22Rv1 (cell line): ENCODE measurements at regions not wholly inside any gene's neighbourhood (a gene's known extent, or its start where the extent isn't known, plus 50 kb on each side); places are given as distances from the start of the nearest gene placed in this dataset.

Source experiments
- H3K27ac ChIP-seq: fragments of 450-650 bp; 2 replicates; pipeline ENCODE4 v1.5.1; 2017
- ZFX ChIP-seq: fragments of 450-650 bp; IDR thresholded peaks from 2 replicates; pipeline ENCODE4 v1.6.1; 2017; ENCODE audit warnings: antibody characterized with exemption, borderline replicate concordance
- TF ChIP-seq, protein P1 (sequence below): fragments of 450-650 bp; IDR thresholded peaks from 2 replicates; pipeline ENCODE4 v1.5.1; 2017; ENCODE audit warnings: mild to moderate bottlenecking

DNA sequence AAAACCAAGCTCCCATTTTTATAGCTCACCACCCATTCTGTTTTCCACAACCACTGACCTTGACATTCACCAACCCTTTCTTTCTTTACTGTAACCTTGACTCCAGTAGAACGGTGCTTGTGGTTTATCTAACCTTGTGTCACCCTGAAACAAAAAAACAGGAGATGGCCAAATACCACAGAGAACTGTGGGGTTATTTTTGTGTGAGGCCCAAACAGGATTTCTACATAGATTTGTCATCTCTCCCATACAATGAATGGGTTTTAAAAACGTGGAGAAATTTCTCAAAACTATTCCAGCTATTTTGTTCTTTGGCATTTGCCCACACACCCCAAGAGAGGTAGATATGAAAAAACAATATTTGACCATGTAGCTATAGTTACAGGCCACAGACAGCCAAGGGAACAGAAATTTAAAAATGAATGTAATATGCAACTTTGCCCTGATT is 231.3 kb upstream of the TANK start:
- no peak overlapping the region for H3K27ac ChIP-seq
- TF ChIP-seq, protein P1, sequence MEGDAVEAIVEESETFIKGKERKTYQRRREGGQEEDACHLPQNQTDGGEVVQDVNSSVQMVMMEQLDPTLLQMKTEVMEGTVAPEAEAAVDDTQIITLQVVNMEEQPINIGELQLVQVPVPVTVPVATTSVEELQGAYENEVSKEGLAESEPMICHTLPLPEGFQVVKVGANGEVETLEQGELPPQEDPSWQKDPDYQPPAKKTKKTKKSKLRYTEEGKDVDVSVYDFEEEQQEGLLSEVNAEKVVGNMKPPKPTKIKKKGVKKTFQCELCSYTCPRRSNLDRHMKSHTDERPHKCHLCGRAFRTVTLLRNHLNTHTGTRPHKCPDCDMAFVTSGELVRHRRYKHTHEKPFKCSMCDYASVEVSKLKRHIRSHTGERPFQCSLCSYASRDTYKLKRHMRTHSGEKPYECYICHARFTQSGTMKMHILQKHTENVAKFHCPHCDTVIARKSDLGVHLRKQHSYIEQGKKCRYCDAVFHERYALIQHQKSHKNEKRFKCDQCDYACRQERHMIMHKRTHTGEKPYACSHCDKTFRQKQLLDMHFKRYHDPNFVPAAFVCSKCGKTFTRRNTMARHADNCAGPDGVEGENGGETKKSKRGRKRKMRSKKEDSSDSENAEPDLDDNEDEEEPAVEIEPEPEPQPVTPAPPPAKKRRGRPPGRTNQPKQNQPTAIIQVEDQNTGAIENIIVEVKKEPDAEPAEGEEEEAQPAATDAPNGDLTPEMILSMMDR, result no peak
- TF ChIP-seq ZFX, result no peak

DNA sequence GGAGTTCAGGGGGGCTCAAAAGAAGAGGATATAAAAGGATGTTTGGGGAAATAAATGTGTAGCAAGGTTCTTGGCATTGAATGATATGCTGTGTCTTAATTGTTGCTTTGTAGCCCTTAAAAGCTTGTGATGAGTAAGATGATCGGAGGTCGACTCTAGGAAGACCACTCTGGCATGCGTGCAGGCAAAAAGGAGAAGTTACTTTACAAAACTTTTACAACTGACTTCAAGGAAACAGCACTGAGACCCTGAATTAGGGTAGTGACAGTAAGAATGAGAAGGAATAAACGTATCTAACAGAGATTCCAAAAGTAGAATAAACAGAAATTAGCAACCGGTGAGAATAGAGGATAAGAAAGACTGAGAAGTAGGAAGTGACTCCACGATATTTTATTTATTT is 228.7 kb upstream of the TANK start:
- no peak overlapping the region for H3K27ac ChIP-seq
- TF ChIP-seq ZFX, result no peak
- TF ChIP-seq, protein P1, result no peak

DNA sequence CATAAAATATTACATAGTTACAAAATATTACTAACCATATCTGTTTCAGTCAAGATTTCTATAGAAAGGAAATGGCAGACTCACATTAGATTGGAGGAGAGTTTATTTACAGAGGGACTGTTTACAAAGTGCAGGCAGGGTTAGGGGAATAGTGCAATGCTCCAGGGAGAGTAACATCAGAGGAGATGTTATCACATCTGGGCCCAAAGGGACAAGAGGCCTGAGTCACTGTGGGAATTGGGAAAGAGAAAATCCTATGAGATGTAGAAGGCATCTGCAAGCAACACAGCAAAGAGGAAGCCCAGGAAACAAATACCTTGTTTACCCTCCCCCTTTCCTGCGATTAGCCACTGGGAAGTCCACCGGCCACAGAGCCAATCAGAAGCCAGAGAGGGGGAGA is 227.3 kb upstream of the TANK start:
- TF ChIP-seq ZFX, result no peak
- TF ChIP-seq, protein P1, result no peak
- no peak overlapping the region for H3K27ac ChIP-seq

DNA sequence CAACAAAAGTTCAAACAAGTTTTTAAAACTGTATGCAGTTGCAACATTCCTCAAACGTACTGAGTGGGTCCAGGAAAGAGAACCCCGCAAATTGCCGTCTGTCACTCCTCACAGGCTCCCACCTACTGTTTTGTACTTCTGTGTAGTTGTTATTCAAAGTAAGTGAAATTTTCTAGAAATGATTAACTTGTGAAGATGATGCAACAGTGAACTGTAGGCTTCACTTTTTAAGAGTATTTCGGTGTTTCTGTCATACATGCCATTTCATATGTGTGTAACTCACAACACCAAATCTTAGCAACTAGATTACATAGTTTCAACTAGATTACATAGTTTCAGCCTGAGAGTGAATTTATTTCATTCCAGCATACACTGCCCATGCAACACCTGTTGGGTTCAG is 226.0 kb upstream of the TANK start:
- TF ChIP-seq, protein P1, result no peak
- TF ChIP-seq ZFX, result no peak
- no peak overlapping the region for H3K27ac ChIP-seq

DNA sequence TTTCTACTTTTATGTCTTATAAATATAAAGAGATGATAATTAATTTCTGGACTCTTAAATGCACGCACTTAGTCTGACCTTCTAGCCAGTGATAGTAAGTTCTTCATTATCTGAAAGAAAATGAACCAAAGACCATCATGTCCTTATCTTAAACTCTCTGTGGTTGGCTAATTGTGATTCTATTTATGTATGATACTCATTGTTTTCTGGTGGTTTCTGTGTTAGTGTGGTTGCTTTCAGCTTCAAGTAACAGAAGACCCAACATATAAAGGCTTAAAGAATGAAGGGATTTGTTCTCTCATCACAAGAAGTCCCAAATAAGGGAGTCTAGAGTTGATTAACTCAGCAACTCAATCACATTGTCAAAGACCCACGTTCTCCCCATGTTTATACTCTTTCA is 225.2 kb upstream of the TANK start:
- H3K27ac ChIP-seq, result no peak overlapping the region
- no peak for TF ChIP-seq ZFX
- TF ChIP-seq, protein P1, result no peak

DNA sequence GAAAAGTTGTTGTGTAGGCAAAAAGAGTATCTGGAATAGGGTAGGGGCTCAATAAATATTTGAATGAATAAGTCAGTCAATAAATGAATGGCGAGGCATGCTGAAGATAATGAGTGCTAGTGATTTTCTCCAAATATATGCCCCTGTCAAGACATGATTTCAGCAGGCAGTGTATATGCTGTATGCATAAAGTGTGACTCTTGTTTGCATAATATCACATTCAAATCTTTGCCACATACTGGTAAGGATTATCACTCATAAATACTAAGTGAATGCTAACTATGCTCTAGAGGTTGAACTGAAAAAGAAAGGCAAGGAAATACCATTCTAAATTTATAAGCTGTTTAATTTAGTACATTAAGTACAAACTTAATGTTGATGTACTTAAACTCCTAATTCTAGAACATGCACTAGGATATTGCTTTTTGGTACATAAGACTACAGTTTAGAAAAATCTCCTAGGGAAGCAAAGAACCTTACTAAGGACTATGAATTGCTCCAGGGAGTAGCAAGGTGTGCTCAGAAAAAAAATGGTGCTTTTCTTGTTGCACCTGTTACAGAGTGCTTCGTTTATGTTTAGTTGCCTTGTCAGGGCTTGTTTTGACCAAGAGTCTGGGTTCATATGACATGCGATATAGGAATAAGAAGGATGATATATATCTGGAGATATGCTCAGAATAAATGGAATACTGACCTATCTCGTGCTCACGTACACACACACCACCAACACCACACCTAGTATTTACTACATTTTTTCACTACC is 224.0 kb upstream of the TANK start:
- TF ChIP-seq, protein P1, result no peak
- TF ChIP-seq ZFX, result no peak

DNA sequence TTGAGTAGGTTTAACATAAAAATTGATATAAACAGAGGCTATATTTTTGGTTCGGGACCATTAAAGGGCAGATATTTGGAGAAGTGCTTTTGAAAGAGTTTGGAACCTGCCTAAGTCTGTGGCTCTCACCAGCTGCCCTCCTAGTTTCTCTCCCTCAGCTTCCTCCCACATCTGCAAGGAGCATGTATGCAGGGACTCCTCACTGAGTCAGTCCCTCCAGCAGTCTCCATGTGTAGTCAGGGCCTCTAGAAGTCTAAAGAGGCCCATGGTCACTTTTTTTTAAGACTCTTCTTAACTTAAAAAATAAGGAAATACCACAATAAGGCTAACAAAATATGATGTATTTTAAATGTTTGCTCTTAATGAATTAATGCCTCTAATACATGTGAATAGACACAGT is 220.0 kb upstream of the TANK start:
- H3K27ac ChIP-seq, result no peak overlapping the region
- TF ChIP-seq, protein P1, result no peak
- no peak for TF ChIP-seq ZFX

More for the DNA sequence above, 224.0 kb upstream of the TANK start:
- no peak overlapping the region for H3K27ac ChIP-seq
